Keratinocyte (primary cell): ENCODE measurements at regions not wholly inside any gene's neighbourhood (a gene's known extent, or its start where the extent isn't known, plus 50 kb on each side); places are given as distances from the start of the nearest gene placed in this dataset.

ENCODE experiments used
- EZH2 ChIP-seq: IDR thresholded peaks from one replicate; pipeline ENCODE4 v1.6.1; 2012; ENCODE audit warnings: inconsistent platforms, mild to moderate bottlenecking, low read length, moderate library complexity
- TF ChIP-seq, protein P1 (sequence below), 3 experiments: IDR thresholded peaks in 1 of 3; conservative IDR thresholded peaks in 1 of 3; optimal IDR thresholded peaks in 1 of 3; 2 replicates in 2 of 3; 3 replicates in 1 of 3; pipeline versions ENCODE3 to v1.5.1; 2011; ENCODE audit warnings: low read length in 3 of 3, mild to moderate bottlenecking in 3 of 3, moderate library complexity in 2 of 3, control low read depth in 1 of 3, inconsistent platforms in 1 of 3; ENCODE audit not compliant: insufficient read depth in 2 of 3; ENCODE audit errors: extremely low read depth in 1 of 3

DNA sequence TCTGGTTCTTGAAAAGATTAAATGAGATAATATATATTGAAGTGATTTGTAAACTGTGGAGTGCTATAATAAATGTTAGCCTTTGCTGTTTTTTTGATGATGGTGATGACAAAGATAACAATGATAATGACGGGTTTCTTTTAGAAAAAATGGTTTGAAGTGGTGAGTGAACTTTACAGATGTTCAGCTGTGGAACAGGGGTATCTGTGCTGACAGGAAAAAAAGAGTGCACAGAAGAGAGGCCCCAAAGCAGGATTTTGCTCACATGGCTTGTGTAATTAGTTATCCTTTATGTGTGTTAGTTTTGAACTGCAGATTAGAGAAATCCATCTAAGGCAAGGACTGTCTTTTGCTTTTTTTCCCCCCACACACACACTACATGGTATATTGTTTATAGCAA lies 119.2 kb downstream of the CYSLTR2 start:
- TF ChIP-seq, protein P1, sequence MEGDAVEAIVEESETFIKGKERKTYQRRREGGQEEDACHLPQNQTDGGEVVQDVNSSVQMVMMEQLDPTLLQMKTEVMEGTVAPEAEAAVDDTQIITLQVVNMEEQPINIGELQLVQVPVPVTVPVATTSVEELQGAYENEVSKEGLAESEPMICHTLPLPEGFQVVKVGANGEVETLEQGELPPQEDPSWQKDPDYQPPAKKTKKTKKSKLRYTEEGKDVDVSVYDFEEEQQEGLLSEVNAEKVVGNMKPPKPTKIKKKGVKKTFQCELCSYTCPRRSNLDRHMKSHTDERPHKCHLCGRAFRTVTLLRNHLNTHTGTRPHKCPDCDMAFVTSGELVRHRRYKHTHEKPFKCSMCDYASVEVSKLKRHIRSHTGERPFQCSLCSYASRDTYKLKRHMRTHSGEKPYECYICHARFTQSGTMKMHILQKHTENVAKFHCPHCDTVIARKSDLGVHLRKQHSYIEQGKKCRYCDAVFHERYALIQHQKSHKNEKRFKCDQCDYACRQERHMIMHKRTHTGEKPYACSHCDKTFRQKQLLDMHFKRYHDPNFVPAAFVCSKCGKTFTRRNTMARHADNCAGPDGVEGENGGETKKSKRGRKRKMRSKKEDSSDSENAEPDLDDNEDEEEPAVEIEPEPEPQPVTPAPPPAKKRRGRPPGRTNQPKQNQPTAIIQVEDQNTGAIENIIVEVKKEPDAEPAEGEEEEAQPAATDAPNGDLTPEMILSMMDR (optimal IDR thresholded peaks at IDR 0.05 in 1 of 3, IDR thresholded peaks at IDR 0.05 in 1 of 3, conservative IDR thresholded peaks at IDR 0.05 in 1 of 3; ENCODE audit: extremely low read depth in 1 of 3, insufficient read depth in 2 of 3, low read length in 3 of 3): no peak
- no peak for TF ChIP-seq EZH2
